Lung (tissue), 11 donors: ENCODE measurements at regions not wholly inside any gene's neighbourhood (a gene's known extent, or its start where the extent isn't known, plus 50 kb on each side); places are given as distances from the start of the nearest gene placed in this dataset.

Experiments used
- ATAC-seq: fragments of 200-7000 bp; cut with Tn5 transposase; one replicate; pipeline ENCODE4 v1.9.1; 2020; ENCODE audit warnings: moderate number of reproducible peaks; ENCODE audit not compliant: insufficient read depth, low FRiP score
- DNase-seq, 3 donors: peaks; one replicate each; pipeline ENCODE4 v3.0.0-alpha.2; 2013 to 2017
- H3K27ac ChIP-seq, 2 donors: one replicate each; pipeline ENCODE4 v1.5.1; 2013; ENCODE audit warnings: mild to moderate bottlenecking in 2 of 2, moderate library complexity in 2 of 2, control low read depth in 1 of 2, inconsistent platforms in 1 of 2, low read depth in 1 of 2, low read length in 1 of 2
- H3K27me3 ChIP-seq, 3 donors: one replicate each; pipeline ENCODE4 v1.5.1; 2013; ENCODE audit warnings: low read length in 2 of 3; ENCODE audit not compliant: control insufficient read depth in 3 of 3, insufficient read depth in 3 of 3
- H3K36me3 ChIP-seq, 4 donors: one replicate each; pipeline ENCODE4 v1.5.1; 2013; ENCODE audit warnings: low read length in 4 of 4, mild to moderate bottlenecking in 1 of 4, moderate library complexity in 1 of 4; ENCODE audit not compliant: control insufficient read depth in 4 of 4, insufficient read depth in 4 of 4
- H3K4me1 ChIP-seq, 5 donors: one replicate each; pipeline ENCODE4 v1.5.1; 2013; ENCODE audit warnings: low read length in 5 of 5, mild to moderate bottlenecking in 2 of 5, moderate library complexity in 1 of 5; ENCODE audit not compliant: control insufficient read depth in 5 of 5, insufficient read depth in 5 of 5
- H3K4me3 ChIP-seq: one replicate; pipeline ENCODE4 v1.5.1; 2013; ENCODE audit warnings: mild to moderate bottlenecking, control low read depth, moderate library complexity
- H3K9ac ChIP-seq, 2 donors: one replicate each; pipeline ENCODE4 v1.5.1; 2013; ENCODE audit warnings: low read length in 2 of 2, control low read depth in 1 of 2; ENCODE audit not compliant: insufficient read depth in 1 of 2
- H3K9me3 ChIP-seq, 4 donors: one replicate each; pipeline ENCODE4 v1.5.1; 2013; ENCODE audit warnings: low read length in 3 of 4, mild to moderate bottlenecking in 1 of 4, moderate library complexity in 1 of 4; ENCODE audit not compliant: control insufficient read depth in 4 of 4, insufficient read depth in 3 of 4
- CTCF ChIP-seq: IDR thresholded peaks from 2 replicates; pipeline ENCODE4 v1.5.1; 2012; ENCODE audit warnings: mild to moderate bottlenecking; ENCODE audit errors: control extremely low read depth, extremely low read depth
- WGBS, 2 donors: extraction: QIAGEN DNeasy Blood & Tissue Kit; methylation state at CpG; one replicate each; pipeline ENCODE4 v1.1.7; 2013; 5-methylcytosine and 5-hydroxymethylcytosine counted together
- donor health status: control.
- donor health status: control.
- donor health status: Bipolar disorder and iron deficiency.
- donor health status: healthy.
- donor health status: DM: yes; HTN: yes; CAD: no.

GRCh38 chr11:115067471-115067870 is 389.1 kb downstream of the NXPE2 start:
- Histone ChIP-seq H3K27ac (no peak overlapping the region), H3K36me3 (no peaks in the 10 kb centered on the region), H3K4me1 (peaks cover 0 to 10% (median 5%) of the 10 kb centered on the region in 5 donors), H3K4me3 (no peak overlapping the region), H3K9me3 (peaks cover 0 to 11% (median 0%) of the 10 kb centered on the region in 4 donors), H3K9ac (no peak overlapping the region), H3K27me3 (no peaks in the 10 kb centered on the region)
- ATAC-seq (no peak), DNase-seq (peak in 1 of 3 donors; percentile 28)
- 54 to 57% methylated on average over 1 of the region's 1 CpG for WGBS, 2 donors
- TF ChIP-seq CTCF, result no peak

- TF ChIP-seq CTCF, result no peak
- Histone ChIP-seq H3K4me3 (no peak overlapping the region), H3K4me1 (peaks cover 0 to 10% (median 5%) of the 10 kb centered on the region in 5 donors), H3K27me3 (no peaks in the 10 kb centered on the region), H3K9ac (no peak overlapping the region), H3K36me3 (no peaks in the 10 kb centered on the region), H3K9me3 (peaks cover 0 to 11% (median 0%) of the 10 kb centered on the region in 4 donors), H3K27ac (no peak overlapping the region)
- ATAC-seq (no peak), DNase-seq (peak in 1 of 3 donors; percentile 36)
- 76 to 79% methylated on average over 9 of the region's 9 CpGs for WGBS, 2 donors
These were observed 389.7 kb downstream of the NXPE2 start for GRCh38 chr11:115067900-115068530.

- H3K27ac ChIP-seq, result no peak overlapping the region
- peaks cover 0 to 10% (median 5%) of the 10 kb centered on the region in 5 donors for H3K4me1 ChIP-seq
- no peak overlapping the region for H3K4me3 ChIP-seq
- no peak for TF ChIP-seq CTCF
- H3K27me3 ChIP-seq, result no peaks in the 10 kb centered on the region
- H3K9me3 ChIP-seq, result peaks cover 0 to 11% (median 0%) of the 10 kb centered on the region in 4 donors
- ATAC-seq (no peak), DNase-seq (no peak)
- 91 to 94% methylated on average over 6 of the region's 6 CpGs for WGBS, 2 donors
- H3K9ac ChIP-seq, result no peak overlapping the region
- H3K36me3 ChIP-seq, result no peaks in the 10 kb centered on the region
These were observed 391.3 kb downstream of the NXPE2 start for GRCh38 chr11:115069599-115069998.

- no peak for ATAC-seq
- no peak for TF ChIP-seq CTCF
- Histone ChIP-seq H3K4me1 (peaks cover 0 to 12% (median 0%) of the 10 kb centered on the region in 5 donors), H3K27ac (no peak overlapping the region), H3K9ac (no peak overlapping the region), H3K36me3 (no peaks in the 10 kb centered on the region), H3K4me3 (no peak overlapping the region), H3K9me3 (no peaks in the 10 kb centered on the region), H3K27me3 (peaks cover 0 to 14% (median 4%) of the 10 kb centered on the region in 3 donors)
- 72 to 77% methylated on average over 3 of the region's 3 CpGs for WGBS, 2 donors
- DNase-seq, result peak; percentile 23 to 92 (median 80)
These were observed 397.0 kb downstream of the NXPE2 start for GRCh38 chr11:115075356-115075755.
